ENCODE measurements at regions not wholly inside any gene's neighbourhood (a gene's known extent, or its start where the extent isn't known, plus 50 kb on each side); places are given as distances from the start of the nearest gene placed in this dataset.

DNA sequence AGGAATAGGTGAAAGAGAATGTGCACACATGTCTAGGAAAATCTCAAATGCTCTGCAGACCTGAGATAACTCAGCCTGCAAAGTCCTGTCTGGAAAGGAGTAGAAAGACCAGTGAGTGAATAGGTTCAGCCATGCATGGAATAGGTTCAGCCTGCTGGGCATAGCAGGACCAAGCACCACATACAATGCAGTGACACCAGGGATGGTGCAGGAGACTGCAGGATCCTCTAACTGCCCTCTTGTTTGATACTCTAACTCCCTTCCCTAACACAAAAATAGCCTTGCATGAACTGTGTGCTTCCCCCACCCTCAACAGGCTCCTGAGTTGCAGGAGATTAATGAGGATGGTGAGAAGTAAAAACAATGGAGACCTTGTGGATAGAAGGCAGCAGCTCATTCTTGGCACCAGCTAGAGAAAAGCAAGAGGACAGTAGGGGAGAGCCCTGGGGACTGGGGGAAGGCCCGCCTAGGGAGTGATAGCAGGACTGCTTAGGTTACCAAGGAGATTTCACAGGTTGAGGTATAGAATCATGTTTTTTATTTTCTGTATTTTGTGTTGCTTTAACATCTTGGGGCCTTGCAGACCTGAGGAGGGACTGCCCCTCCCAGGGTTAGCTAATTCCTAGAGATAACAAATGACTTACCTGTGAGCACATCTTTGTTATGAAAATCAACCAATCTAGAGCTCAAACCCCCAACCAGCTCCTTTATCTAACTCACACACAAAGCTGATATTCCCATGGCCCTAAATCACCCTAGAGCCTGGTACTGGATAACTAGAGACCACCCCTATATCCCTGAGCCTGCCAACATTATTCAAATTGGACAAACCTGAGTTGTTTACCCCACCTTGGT lies 187.8 kb downstream of the PLPP4 start:
- TF ChIP-seq, protein P1, sequence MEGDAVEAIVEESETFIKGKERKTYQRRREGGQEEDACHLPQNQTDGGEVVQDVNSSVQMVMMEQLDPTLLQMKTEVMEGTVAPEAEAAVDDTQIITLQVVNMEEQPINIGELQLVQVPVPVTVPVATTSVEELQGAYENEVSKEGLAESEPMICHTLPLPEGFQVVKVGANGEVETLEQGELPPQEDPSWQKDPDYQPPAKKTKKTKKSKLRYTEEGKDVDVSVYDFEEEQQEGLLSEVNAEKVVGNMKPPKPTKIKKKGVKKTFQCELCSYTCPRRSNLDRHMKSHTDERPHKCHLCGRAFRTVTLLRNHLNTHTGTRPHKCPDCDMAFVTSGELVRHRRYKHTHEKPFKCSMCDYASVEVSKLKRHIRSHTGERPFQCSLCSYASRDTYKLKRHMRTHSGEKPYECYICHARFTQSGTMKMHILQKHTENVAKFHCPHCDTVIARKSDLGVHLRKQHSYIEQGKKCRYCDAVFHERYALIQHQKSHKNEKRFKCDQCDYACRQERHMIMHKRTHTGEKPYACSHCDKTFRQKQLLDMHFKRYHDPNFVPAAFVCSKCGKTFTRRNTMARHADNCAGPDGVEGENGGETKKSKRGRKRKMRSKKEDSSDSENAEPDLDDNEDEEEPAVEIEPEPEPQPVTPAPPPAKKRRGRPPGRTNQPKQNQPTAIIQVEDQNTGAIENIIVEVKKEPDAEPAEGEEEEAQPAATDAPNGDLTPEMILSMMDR (IDR thresholded peaks at IDR 0.05): no peak
- TF ChIP-seq POLR2A (IDR thresholded peaks at IDR 0.05): no peak

Data from right lobe of liver (tissue), 4 donors.